CD4-positive, alpha-beta T cell (primary cell): ENCODE measurements at regions not wholly inside any gene's neighbourhood (a gene's known extent, or its start where the extent isn't known, plus 50 kb on each side); places are given as distances from the start of the nearest gene placed in this dataset.

Source experiments
- ATAC-seq: fragments of 200-7000 bp; cut with Tn5 transposase; one replicate; pipeline ENCODE4 v1.10.0; 2022; ENCODE audit warnings: mild to moderate bottlenecking; ENCODE audit not compliant: poor library complexity
- CTCF ChIA-PET: fragments of 350-600 bp; sonication (Branson Sonifier 250); formaldehyde crosslinking; loops from one replicate; lab custom pipeline; 2021; ENCODE audit warnings: antibody characterized with exemption, inconsistent platforms; lab: Charles Lee
- POLR2A ChIA-PET: fragments of 350-600 bp; sonication (Branson Sonifier 250); formaldehyde crosslinking; loops from one replicate; lab custom pipeline; 2021; ENCODE audit warnings: antibody characterized with exemption, inconsistent platforms; lab: Charles Lee
- DNase-seq, 14 experiments: peaks; one replicate each; pipeline ENCODE4 v3.0.0-alpha.2; 2013 to 2020; ENCODE audit warnings: mixed read lengths in 2 of 14
- H3K27ac ChIP-seq, 2 donors: one replicate each; pipeline versions ENCODE4 v1.5.1 to v1.7.0; 2013; ENCODE audit warnings: low read length in 2 of 2, low read depth in 1 of 2, mild to moderate bottlenecking in 1 of 2
- H3K27me3 ChIP-seq, 2 experiments: 1 replicate in 1 of 2; 2 replicates in 1 of 2; pipeline versions ENCODE4 v1.6.1 to v1.7.0; 2013; ENCODE audit warnings: low read length in 2 of 2, control low read depth in 1 of 2, mild to moderate bottlenecking in 1 of 2, moderate library complexity in 1 of 2; ENCODE audit not compliant: insufficient read depth in 2 of 2, control insufficient read depth in 1 of 2
- H3K36me3 ChIP-seq: one replicate; pipeline ENCODE4 v1.6.1; 2013; ENCODE audit warnings: low read length, control low read depth; ENCODE audit not compliant: insufficient read depth
- H3K4me1 ChIP-seq: one replicate; pipeline ENCODE4 v1.6.1; 2013; ENCODE audit warnings: low read length, control low read depth; ENCODE audit not compliant: insufficient read depth
- H3K4me3 ChIP-seq: one replicate; pipeline ENCODE4 v1.5.1; 2013; ENCODE audit warnings: mild to moderate bottlenecking, low read length, moderate library complexity
- H3K9me3 ChIP-seq, 2 experiments: 1 replicate in 1 of 2; 2 replicates in 1 of 2; pipeline versions ENCODE4 v1.6.1 to v1.7.0; 2013; ENCODE audit warnings: low read length in 2 of 2, mild to moderate bottlenecking in 2 of 2, control low read depth in 1 of 2, moderate library complexity in 1 of 2; ENCODE audit not compliant: control insufficient read depth in 1 of 2, insufficient read depth in 1 of 2
- H3K27ac Mint-ChIP-seq: one replicate; pipeline ENCODE4 v1.8.0; 2020; ENCODE audit warnings: mixed read lengths
- H3K27me3 Mint-ChIP-seq: one replicate; pipeline ENCODE4 v1.8.0; 2021; ENCODE audit warnings: mixed read lengths
- H3K36me3 Mint-ChIP-seq: one replicate; pipeline ENCODE4 v1.8.0; 2021; ENCODE audit warnings: low read depth, mixed read lengths
- H3K4me1 Mint-ChIP-seq: one replicate; pipeline ENCODE4 v1.8.0; 2021; ENCODE audit warnings: low read depth, mixed read lengths
- H3K4me3 Mint-ChIP-seq: one replicate; pipeline ENCODE4 v1.8.0; 2020; ENCODE audit warnings: mild to moderate bottlenecking, mixed read lengths
- H3K9me3 Mint-ChIP-seq: one replicate; pipeline ENCODE4 v1.8.0; 2020; ENCODE audit warnings: mixed read lengths
- intact Hi-C, 2 experiments: fragments of 100-400 bp; cut with DNase I in 1 of 2; cut with micrococcal nuclease in 1 of 2; formaldehyde crosslinking; loops; one replicate each; pipeline versions ENCODE4 v1.15.1 to v1.9.0; 2023 to 2025; cut with DNase I, micrococcal nuclease
- TF ChIP-seq, protein P1 (sequence below): fragments of 200-600 bp; IDR thresholded peaks from one replicate; pipeline ENCODE4 v1.8.0; 2022; ENCODE audit warnings: antibody characterized with exemption, mild to moderate bottlenecking

DNA sequence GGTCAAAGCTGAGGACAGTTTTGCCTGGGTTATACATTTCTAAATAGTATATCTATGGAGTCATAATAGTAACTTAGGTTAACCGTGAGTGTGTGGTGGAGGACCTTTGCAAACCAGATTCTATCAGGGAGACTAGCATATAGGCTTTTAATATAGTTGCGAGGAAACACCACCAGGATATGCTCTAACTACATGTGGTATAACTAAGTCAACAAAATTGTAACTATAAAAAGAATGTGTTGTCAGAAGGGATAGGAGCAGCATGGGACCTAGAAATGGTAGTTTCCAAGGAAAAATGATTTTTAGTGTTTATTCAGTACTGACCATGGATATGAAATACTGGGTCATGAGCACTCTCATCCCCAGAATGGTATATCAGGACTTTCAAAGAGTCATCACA is 338.1 kb downstream of the TGFB2 start:
- Mint-ChIP-seq H3K4me3 (no peak overlapping the region), H3K9me3 (peaks cover 2% of the 10 kb centered on the region), H3K36me3 (no peaks in the 10 kb centered on the region), H3K27me3 (no peaks in the 10 kb centered on the region), H3K27ac (no peak overlapping the region), H3K4me1 (no peaks in the 10 kb centered on the region)
- ATAC-seq: no peak
- no peak overlapping the region for H3K4me3 ChIP-seq
- H3K27me3 ChIP-seq: no peaks in the 10 kb centered on the region
- no peak overlapping the region for H3K27ac ChIP-seq
- no peak for DNase-seq
- TF ChIP-seq, protein P1, sequence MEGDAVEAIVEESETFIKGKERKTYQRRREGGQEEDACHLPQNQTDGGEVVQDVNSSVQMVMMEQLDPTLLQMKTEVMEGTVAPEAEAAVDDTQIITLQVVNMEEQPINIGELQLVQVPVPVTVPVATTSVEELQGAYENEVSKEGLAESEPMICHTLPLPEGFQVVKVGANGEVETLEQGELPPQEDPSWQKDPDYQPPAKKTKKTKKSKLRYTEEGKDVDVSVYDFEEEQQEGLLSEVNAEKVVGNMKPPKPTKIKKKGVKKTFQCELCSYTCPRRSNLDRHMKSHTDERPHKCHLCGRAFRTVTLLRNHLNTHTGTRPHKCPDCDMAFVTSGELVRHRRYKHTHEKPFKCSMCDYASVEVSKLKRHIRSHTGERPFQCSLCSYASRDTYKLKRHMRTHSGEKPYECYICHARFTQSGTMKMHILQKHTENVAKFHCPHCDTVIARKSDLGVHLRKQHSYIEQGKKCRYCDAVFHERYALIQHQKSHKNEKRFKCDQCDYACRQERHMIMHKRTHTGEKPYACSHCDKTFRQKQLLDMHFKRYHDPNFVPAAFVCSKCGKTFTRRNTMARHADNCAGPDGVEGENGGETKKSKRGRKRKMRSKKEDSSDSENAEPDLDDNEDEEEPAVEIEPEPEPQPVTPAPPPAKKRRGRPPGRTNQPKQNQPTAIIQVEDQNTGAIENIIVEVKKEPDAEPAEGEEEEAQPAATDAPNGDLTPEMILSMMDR: no peak
- H3K36me3 ChIP-seq: no peaks in the 10 kb centered on the region
- ChIA-PET POLR2A (no interaction called here), CTCF (no interaction called here)
- no peaks in the 10 kb centered on the region for H3K4me1 ChIP-seq
- H3K9me3 ChIP-seq: peaks cover 0 to 5% of the 10 kb centered on the region in 2 experiments
- intact Hi-C loops: no loop called here

DNA sequence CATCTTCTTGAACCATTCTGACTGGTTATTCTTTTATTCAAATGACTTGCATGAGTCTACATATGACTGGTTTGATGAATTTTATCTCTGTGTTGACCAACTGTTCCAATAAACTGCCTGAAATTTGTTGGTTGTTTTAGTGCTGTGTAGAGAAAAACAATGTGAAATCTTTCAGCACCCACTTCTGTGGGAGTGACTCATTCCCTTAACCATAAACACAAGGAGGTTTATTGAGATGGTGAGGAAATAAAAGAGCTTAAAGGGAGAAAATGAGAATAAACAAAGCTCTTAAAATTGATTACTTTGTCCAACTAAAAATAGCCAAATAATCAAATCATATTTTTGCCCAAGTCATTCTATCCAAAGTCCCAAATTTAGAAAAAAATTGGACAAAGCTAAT is 341.1 kb downstream of the TGFB2 start:
- intact Hi-C loops: no loop called here
- POLR2A ChIA-PET: no interaction called here
- no peaks in the 10 kb centered on the region for H3K27me3 ChIP-seq
- H3K27ac Mint-ChIP-seq: no peak overlapping the region
- TF ChIP-seq, protein P1: no peak
- H3K4me1 Mint-ChIP-seq: no peaks in the 10 kb centered on the region
- H3K27ac ChIP-seq: no peak overlapping the region
- peaks cover 0 to 5% of the 10 kb centered on the region in 2 experiments for H3K9me3 ChIP-seq
- H3K36me3 Mint-ChIP-seq: no peaks in the 10 kb centered on the region
- H3K4me1 ChIP-seq: no peaks in the 10 kb centered on the region
- ATAC-seq: no peak
- no peaks in the 10 kb centered on the region for H3K27me3 Mint-ChIP-seq
- H3K36me3 ChIP-seq: no peaks in the 10 kb centered on the region
- no peak overlapping the region for H3K4me3 Mint-ChIP-seq
- no peak for DNase-seq
- peaks cover 3% of the 10 kb centered on the region for H3K9me3 Mint-ChIP-seq
- H3K4me3 ChIP-seq: no peak overlapping the region
- CTCF ChIA-PET: no interaction called here

DNA sequence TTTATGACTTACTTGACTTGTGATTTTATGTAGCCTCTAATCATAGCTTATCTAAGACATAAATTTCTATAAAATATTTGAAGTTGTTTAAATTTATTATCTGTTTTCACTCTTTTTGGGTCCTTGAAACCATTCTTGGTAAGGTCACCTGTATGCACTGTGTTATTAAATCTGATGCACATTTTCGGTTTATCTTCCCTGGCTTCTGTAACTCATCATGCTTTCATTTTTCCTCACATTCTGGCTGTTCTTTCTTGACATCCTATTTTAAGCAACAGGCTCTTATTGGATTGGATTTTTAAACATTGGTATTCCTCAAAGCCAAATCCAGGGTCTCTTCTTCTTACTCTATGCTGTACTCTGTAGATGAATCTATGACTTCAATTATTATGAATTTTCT is 341.6 kb downstream of the TGFB2 start:
- ChIA-PET POLR2A (no interaction called here), CTCF (no interaction called here)
- intact Hi-C loops: no loop called here
- Histone ChIP-seq H3K4me3 (no peak overlapping the region), H3K27ac (no peak overlapping the region), H3K9me3 (peaks cover 0 to 5% of the 10 kb centered on the region in 2 experiments), H3K36me3 (no peaks in the 10 kb centered on the region), H3K4me1 (no peaks in the 10 kb centered on the region), H3K27me3 (no peaks in the 10 kb centered on the region)
- ATAC-seq (no peak), DNase-seq (no peak)
- H3K9me3 Mint-ChIP-seq: peaks cover 3% of the 10 kb centered on the region
- H3K27me3 Mint-ChIP-seq: no peaks in the 10 kb centered on the region
- no peak overlapping the region for H3K27ac Mint-ChIP-seq
- H3K4me1 Mint-ChIP-seq: no peaks in the 10 kb centered on the region
- H3K36me3 Mint-ChIP-seq: no peaks in the 10 kb centered on the region
- TF ChIP-seq, protein P1: no peak
- no peak overlapping the region for H3K4me3 Mint-ChIP-seq
